HG03558 (cell line): ENCODE measurements at regions not wholly inside any gene's neighbourhood (a gene's known extent, or its start where the extent isn't known, plus 50 kb on each side); places are given as distances from the start of the nearest gene placed in this dataset.
"Not testable (repeated sequence)": the region's sequence is repeated elsewhere in the genome, so short reads cannot be mapped to it uniquely, and the experiment has no call there.

Source experiments
- ATAC-seq: cut with Tn5 transposase; IDR thresholded peaks from one replicate; pipeline ENCODE4 v1.9.1; 2021; ENCODE audit warnings: moderate number of reproducible peaks; ENCODE audit not compliant: unreplicated experiment; ENCODE audit errors: extremely low read depth

DNA sequence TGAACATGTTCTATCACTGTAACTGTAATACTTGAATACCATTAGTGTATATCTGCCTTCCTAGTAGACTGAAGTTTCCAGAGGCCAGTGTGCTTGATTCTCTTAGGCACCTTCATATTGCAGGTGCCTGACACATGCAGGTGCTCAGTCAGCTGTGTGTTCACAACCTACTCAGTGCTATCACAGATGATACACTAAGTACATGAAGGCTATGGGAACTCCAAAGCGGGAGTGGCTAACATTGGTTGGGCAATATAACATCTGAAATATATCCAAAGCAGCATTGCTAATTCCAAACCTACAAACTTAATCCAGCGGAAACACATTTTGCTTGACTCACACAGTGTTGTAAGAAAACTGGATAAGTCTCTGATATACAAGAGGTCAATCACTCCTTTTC lies 539.3 kb upstream of the ISX start:
- no peak for ATAC-seq

- no peak for ATAC-seq
These were observed 531.9 kb upstream of the ISX start for GRCh38 chr22:34534101-34534500.

- ATAC-seq = no peak
These were observed 498.6 kb upstream of the ISX start for GRCh38 chr22:34567367-34567766.

GRCh38 chr22:34570408-34570807 lies 495.6 kb upstream of the ISX start:
- ATAC-seq = no peak

GRCh38 chr22:34579519-34579918 lies 486.4 kb upstream of the ISX start:
- ATAC-seq = no peak

DNA sequence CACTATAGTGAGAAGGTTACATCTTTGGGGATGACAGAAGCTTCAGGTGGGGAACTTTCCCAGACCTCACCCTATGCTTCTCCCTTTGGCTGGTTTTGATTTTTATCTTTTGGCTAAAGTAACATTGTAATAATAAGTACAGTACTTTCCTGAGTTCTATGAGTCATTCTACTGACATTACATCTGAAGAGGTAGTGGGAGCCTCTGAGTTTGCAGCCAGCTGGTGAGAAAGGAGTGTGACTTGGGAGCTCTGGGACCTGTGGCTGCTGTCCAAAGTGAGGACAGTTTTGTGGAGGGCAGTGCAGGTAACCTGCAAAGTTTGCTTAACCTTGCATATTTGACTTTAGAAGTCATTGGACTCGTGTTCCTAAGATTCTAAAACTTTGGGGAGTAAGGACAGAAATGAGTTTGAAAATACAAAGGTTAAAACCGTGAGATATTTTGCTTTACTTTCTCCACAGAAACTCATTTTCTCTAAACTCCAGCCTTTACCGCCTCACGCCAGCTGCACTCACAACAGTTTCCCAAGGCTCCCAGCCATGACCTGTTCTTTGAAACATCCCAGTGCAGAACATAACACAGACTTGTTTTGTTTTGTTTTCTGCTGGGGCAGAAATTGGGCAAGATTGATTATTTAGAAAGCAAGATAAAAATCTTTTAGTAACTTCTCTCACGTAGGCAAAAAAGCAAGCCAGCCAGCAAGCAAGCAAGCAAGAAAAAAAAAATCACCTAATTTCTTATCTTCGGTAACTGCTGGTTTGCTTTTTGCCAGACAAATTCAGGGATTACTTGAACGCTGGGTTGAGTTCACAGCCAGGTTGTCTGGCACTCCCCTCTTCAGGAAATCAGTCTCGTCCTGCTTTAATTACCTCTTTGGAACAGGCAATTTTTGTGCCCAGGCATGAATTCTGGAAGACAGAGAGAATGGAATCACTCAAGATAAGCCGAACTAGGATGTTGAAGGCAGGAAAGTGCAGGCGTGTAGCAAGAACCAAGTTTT lies 478.3 kb upstream of the ISX start:
- ATAC-seq = no peak

- ATAC-seq = no peak
These were observed 476.9 kb upstream of the ISX start for GRCh38 chr22:34588871-34589545.

DNA sequence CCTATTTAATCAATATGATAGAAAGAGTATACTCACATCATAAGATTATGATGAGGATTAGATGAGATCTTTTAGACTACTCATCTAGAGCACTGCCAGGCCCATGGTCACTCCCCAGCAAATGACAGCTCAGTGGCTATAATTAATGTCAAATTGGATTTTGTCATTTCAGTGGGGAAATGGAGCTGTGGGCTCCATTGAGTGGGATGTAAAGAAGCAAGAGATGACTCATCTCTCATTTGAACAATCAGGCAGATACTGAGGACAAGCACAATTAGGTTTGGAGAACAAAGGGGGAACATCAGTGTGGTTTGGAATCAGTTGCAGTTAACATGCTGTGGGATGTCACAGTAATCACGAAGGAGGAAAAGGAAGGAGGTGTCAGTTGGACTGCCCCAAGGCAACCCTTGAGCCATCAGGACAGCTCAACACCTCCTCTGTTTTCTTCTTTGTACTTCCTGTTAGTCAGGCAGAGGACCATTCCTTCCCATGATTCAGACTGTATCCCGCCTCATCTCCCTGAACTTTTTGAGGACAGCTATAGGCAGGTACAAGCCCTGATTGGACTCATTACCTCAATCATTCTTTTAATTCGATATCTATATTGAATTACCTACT lies 473.7 kb upstream of the ISX start:
- ATAC-seq = no peak

- ATAC-seq = no peak
These were observed 466.4 kb upstream of the ISX start for GRCh38 chr22:34599567-34599966.

DNA sequence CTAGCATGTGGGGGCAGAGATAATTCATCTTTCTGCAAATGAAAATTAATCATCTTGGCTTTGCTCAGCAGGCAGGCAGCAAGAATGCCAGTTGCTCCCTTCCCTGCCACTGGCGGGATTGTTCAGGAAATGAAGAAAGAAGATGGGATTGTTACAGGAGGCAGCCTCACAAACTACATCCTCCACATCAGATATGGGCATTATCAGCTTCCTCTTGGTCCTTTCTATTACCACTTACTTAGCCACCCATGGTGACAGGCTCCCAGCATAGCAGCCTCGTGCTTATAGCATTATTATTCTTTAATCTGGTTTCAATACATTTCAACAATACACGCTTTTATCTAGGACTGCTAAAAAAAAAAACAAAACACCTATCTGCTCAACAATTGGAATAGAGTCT lies 461.6 kb upstream of the ISX start:
- ATAC-seq = no peak

DNA sequence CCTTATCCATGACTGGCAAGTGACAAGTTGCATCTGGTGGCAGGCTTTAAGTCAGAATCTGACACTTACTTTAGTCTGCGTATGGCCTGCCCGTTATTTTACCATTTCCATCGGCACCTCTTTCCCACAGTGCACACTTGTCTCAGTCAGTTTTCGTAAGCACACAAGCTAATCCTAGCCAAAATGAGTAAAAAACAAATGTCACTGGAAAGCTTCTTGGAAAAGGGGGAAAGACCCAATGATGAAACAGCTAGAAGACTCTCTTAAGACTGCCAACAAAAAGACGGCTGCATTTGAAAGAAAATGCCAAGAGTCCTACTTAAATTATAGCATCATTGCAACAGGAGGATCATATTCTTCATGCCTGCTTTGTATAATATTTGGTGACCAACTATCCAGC lies 457.9 kb upstream of the ISX start:
- ATAC-seq = no peak

DNA sequence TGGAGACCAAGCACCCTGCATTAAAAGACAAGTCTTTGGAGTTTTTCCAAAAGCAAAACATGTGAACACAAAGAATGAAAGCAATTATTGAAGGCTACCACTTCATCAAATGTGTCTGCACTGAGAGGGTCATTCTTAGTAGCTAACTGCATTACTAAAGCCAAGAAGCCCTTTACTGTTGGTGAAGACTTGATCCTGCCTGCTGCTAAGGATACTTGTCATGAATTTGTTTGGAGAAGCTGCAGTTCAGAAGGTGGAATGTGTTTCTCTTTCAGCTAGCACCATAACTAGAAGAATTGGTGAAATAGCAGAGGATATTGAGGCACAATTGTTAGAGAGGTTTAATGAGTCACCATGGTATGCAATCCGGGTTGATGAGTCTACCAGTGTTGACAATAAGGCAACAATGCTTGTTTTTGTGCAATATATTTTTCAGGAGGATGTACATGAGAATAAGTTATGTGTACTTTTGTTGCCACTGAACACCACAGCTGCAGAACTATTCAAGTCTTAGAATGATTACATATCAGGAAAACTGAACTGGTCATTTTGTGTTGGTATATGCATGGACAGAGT lies 457.3 kb upstream of the ISX start:
- no peak for ATAC-seq

GRCh38 chr22:34609646-34610045 lies 456.3 kb upstream of the ISX start:
- no peak for ATAC-seq

- no peak for ATAC-seq
These were observed 445.8 kb upstream of the ISX start for GRCh38 chr22:34620161-34620560.

- ATAC-seq = no peak
These were observed 445.1 kb upstream of the ISX start for GRCh38 chr22:34620832-34621231.

DNA sequence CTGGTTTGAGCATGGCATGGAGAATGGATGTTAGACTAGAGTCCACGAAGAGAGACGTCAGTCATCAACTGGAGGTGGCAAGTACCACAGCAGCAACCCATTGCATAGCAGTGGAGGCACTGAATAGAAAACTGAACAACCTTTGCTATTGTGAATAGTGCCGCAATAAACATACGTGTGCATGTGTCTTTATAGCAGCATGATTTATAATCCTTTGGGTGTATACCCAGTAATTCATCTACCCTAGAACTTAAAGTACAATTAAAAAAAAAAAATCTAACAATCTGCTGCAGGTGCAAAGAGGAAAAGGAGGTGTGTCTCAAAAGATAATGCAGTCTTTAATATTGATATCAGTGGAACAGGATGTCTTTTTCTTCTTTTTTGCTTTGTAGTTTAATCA lies 443.4 kb upstream of the ISX start:
- no peak for ATAC-seq

DNA sequence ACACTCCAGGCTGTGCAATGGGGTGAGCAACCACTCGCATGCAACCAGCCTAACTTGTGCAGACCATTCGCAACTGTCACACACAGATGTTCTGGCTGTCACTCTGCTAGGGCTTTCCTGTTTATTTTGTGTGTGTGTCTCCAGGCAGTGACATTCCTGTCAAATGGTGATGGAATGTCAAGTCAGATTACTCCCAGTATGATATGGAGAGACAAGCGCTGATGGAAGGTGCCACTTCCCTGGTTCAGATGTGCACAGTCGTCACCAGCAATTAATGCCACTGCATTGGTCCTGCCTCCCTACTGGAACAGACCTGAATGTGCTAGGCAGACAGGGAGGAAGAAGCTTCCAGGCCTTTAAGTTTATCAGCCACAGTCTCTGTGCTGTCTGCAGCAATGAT lies 442.4 kb upstream of the ISX start:
- ATAC-seq = no peak

DNA sequence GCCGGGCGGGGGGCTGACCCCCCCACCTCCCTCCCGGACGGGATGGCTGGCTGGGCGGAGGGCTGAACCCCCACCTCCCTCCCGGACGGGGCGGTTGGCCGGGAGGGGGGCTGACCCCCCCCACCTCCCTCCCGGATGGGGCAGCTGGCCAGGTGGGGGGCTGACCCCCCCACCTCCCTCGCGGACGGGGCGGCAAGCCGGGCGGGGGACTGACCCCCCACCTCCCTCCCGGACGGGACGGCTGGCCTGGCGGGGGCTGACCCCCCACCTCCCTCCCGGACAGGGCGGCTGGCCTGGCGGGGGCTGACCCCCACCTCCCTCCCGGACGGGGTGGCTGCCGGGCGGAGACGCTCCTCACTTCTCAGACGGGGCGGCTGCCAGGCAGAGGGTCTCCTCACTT lies 440.1 kb upstream of the ISX start:
- not testable (repeated sequence) for ATAC-seq

GRCh38 chr22:34638128-34638527 lies 427.8 kb upstream of the ISX start:
- ATAC-seq = no peak

- ATAC-seq = no peak
These were observed 426.0 kb upstream of the ISX start for GRCh38 chr22:34639911-34640310.

DNA sequence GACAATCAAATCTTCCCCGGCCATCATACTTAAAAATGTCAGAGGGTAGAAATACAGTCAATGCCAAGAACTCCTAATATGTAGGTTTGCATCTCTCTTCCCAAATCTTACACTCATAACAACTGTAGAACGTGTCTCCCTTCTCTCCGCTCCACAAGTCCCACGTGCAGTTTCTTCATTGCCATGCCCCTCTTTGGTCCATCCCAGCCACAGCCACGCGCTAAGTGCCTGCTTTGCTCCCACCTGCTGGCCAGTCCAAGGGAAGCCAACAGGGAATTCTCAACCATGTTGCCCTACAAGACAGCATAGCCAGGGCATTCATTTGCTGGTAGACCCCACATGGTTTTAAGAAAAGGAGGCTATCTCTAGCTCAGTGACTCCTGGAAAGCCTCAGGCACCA lies 420.6 kb upstream of the ISX start:
- ATAC-seq = no peak
